ENCODE measurements at regions not wholly inside any gene's neighbourhood (a gene's known extent, or its start where the extent isn't known, plus 50 kb on each side); places are given as distances from the start of the nearest gene placed in this dataset.
A peak's percentile ranks its signal among the peaks of the same experiment; 100 is the strongest.

DNA sequence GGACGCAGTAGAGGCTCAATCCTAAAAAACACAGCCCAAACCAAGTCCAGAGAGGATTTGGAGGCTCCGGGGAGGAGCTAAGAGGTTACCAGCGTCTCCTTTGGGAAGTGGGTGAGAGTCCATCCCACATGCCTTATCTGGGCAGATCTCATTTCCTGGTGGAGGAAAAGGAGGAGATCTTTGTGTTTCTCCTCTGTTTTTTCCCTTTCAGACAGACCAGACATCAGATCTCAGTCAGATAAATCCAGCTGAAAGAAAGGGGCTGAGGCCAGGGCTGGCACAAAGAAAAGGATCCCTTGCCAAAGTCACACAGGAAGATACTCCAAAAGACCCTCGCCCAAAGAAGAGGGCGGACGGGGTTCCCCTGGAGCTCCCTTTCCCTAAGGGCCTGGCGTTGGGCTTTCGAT is 58.3 kb upstream of the COMTD1 start:
- DNase-seq = no peak

DNA sequence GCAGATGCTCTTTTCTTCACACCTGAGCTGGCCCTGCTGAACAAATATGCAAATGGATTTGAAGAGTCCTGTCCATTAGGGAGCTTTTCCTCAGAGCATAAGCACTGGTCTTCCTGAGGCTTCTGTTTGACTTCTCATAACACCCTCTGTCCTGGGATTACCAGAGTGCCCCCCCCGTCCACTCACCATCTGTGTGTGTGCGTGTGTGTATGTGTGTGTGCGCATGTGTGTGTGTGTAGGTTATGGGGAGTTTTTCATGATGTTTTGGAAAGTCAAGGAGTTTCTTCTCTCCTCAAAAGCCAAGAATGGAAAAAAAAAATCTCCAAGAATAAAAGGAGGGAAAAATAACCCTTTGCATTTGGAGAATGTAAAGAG is 57.7 kb upstream of the COMTD1 start:
- DNase-seq = peak; percentile 4 to 51

DNA sequence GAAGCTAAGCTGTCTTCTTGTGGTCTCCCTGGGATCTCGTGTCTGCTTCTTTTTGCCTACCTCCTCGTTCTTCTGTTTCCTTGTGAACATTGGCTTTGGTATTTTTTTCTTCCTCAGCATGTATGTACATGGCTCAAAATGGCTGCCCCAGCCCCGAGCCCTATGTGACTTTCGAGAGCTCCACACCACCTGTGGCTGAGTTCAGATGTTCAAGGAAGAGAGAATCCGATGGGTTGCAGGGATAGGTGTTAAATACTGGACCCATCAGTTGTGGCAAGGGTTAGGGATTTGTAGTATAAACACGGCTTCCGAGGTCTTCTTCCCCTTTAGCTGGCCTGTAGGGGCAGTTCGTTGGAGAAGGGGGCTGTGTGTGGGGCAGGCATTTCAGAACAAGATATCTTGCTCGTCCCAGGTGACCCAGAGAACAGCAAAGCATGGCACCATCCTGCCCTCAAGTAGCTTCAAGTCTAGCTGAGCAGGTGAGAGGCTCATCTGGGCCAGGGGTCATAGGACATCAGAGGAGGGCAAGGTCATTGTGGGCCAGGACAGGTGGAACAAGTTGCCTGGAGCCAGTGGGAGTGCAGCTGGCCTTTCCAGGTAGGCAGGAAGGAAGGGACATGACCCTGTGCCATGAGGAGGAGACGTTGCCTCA is 57.2 kb upstream of the COMTD1 start:
- DNase-seq = no peak

GRCh38 chr10:75291805-75292204 is 56.0 kb upstream of the COMTD1 start:
- DNase-seq = no peak

- no peak for DNase-seq
These were observed 52.5 kb upstream of the COMTD1 start for GRCh38 chr10:75288140-75288711.

- no peak for DNase-seq
These were observed 51.9 kb upstream of the COMTD1 start for GRCh38 chr10:75287697-75288096.

GRCh38 chr10:75286901-75287300 is 51.1 kb upstream of the COMTD1 start:
- no peak for DNase-seq
